RWPE2 (cell line): ENCODE measurements at regions not wholly inside any gene's neighbourhood (a gene's known extent, or its start where the extent isn't known, plus 50 kb on each side); places are given as distances from the start of the nearest gene placed in this dataset.

Source experiments
- ATAC-seq: fragments of 200-7000 bp; cut with Tn5 transposase; 3 replicates; pipeline ENCODE4 v1.9.1; 2021; ENCODE audit warnings: low read depth
- DNase-seq: peaks from one replicate; pipeline ENCODE4 v3.0.0-alpha.2; 2020; ENCODE audit warnings: low spot score
- H3K27ac ChIP-seq: fragments of 450-650 bp; 2 replicates; pipeline ENCODE4 v1.5.1; 2017; ENCODE audit warnings: mild to moderate bottlenecking; ENCODE audit not compliant: poor library complexity, severe bottlenecking
- H3K27me3 ChIP-seq: fragments of 250-450 bp; sonication (Bioruptor Pico); 2 replicates; pipeline ENCODE4 v1.5.1; 2021; ENCODE audit warnings: mild to moderate bottlenecking, moderate library complexity; ENCODE audit not compliant: insufficient read depth, poor library complexity, severe bottlenecking
- H3K36me3 ChIP-seq: fragments of 250-450 bp; sonication (Bioruptor Pico); 2 replicates; pipeline ENCODE4 v1.5.1; 2020; ENCODE audit warnings: low read depth, mild to moderate bottlenecking, moderate library complexity
- H3K4me1 ChIP-seq: fragments of 250-450 bp; sonication (Bioruptor Pico); 2 replicates; pipeline ENCODE4 v1.5.1; 2021; ENCODE audit warnings: mild to moderate bottlenecking, moderate library complexity; ENCODE audit not compliant: insufficient read depth, poor library complexity, severe bottlenecking
- H3K4me3 ChIP-seq: fragments of 250-450 bp; sonication (Bioruptor Pico); 2 replicates; pipeline ENCODE4 v1.5.1; 2021; ENCODE audit warnings: mild to moderate bottlenecking, moderate library complexity; ENCODE audit not compliant: severe bottlenecking
- H3K9me3 ChIP-seq: fragments of 250-450 bp; sonication (Bioruptor Pico); 2 replicates; pipeline ENCODE4 v1.5.1; 2021; ENCODE audit warnings: mild to moderate bottlenecking, moderate library complexity; ENCODE audit not compliant: severe bottlenecking
- TF ChIP-seq, protein P1 (sequence below): fragments of 450-650 bp; IDR thresholded peaks from one replicate; pipeline ENCODE4 v1.5.1; 2017; ENCODE audit warnings: mild to moderate bottlenecking, moderate library complexity; ENCODE audit not compliant: poor library complexity, severe bottlenecking

DNA sequence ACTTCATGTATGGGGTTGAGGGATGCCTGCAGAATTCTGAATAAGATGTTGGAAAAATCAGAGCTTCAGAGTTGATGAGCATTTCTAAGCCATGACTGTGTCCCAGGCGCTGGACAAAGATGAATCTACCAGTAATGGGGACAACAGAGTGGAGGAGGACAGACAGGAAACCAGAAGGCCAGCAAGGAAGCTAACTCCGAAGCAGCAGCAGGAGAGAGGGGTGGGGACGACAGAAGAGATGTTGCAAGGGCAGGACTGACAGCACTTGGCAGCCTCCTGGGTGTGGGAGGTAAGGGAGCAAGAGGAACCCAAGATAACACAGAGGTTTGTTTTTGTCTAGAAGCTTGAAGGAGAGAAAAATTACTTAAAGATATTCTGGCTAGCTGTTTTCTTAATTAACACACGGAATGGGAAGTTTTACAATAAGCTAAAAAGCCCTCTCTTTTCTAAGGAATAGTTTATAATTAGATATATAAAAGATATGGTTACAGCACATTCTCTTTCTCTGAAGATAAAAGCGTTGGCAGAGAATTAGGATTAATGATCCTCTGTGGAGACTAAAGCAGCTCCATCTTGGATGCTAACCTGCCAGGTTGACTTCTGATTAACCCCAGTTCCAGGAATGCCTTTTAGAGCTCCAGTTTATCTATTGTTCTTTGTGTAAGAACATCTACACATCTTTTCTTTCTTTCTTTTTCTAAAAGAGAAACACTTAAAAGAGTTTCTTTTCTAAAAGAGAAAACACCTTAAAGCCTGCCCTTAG lies 92.7 kb downstream of the TENT5C start:
- TF ChIP-seq, protein P1, sequence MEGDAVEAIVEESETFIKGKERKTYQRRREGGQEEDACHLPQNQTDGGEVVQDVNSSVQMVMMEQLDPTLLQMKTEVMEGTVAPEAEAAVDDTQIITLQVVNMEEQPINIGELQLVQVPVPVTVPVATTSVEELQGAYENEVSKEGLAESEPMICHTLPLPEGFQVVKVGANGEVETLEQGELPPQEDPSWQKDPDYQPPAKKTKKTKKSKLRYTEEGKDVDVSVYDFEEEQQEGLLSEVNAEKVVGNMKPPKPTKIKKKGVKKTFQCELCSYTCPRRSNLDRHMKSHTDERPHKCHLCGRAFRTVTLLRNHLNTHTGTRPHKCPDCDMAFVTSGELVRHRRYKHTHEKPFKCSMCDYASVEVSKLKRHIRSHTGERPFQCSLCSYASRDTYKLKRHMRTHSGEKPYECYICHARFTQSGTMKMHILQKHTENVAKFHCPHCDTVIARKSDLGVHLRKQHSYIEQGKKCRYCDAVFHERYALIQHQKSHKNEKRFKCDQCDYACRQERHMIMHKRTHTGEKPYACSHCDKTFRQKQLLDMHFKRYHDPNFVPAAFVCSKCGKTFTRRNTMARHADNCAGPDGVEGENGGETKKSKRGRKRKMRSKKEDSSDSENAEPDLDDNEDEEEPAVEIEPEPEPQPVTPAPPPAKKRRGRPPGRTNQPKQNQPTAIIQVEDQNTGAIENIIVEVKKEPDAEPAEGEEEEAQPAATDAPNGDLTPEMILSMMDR = no peak
- no peak overlapping the region for H3K4me3 ChIP-seq
- no peaks in the 10 kb centered on the region for H3K9me3 ChIP-seq
- ATAC-seq (no peak), DNase-seq (no peak)
- no peak overlapping the region for H3K27ac ChIP-seq
- no peaks in the 10 kb centered on the region for H3K36me3 ChIP-seq
- no peaks in the 10 kb centered on the region for H3K4me1 ChIP-seq
- no peaks in the 10 kb centered on the region for H3K27me3 ChIP-seq

DNA sequence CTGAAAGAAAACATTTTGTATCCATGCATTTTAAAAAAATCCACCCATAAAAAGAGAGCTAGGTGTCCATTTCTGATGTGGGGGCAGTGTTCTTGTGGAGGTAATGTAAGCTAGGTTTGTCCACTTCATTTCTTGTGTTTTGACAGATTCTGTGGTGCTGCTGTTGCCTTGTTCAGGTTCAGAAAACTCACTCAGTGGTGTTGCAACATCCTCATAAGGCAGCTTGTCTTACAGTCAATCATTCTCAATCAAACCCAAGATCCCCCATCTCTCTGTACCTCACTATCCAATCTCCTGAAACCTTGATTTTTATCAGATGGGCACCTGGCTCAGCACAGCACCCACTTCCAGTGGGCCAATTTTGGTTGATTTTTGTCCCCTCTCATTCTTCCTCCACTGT lies 94.1 kb downstream of the TENT5C start:
- no peak overlapping the region for H3K4me3 ChIP-seq
- TF ChIP-seq, protein P1 = no peak
- H3K4me1 ChIP-seq = no peaks in the 10 kb centered on the region
- no peaks in the 10 kb centered on the region for H3K27me3 ChIP-seq
- H3K27ac ChIP-seq = no peak overlapping the region
- H3K36me3 ChIP-seq = no peaks in the 10 kb centered on the region
- H3K9me3 ChIP-seq = no peaks in the 10 kb centered on the region
- DNase-seq (no peak), ATAC-seq (no peak)

DNA sequence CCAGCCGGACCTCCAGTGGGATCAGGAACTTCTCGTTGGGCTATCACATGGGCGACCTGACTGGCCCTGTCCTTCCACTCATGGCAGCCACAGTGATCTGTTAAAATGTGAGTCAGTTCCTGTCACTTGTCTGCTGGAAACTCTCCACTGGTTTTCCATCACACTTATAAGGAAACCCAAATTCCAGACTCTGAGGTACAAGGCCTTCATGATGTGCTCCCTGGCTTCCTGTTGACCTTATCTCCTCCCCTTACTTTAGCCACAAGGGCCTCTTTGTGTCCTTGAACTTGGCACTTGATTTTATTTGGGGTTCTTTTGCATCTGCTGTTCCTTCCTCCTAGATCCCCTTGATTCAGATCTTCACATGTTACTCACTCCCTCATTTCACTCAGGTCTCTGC lies 96.8 kb downstream of the TENT5C start:
- ATAC-seq = no peak
- Histone ChIP-seq H3K9me3 (no peaks in the 10 kb centered on the region), H3K27me3 (no peaks in the 10 kb centered on the region), H3K27ac (no peak overlapping the region), H3K4me1 (no peaks in the 10 kb centered on the region), H3K36me3 (no peaks in the 10 kb centered on the region), H3K4me3 (no peak overlapping the region)
- TF ChIP-seq, protein P1 = no peak
- no peak for DNase-seq

DNA sequence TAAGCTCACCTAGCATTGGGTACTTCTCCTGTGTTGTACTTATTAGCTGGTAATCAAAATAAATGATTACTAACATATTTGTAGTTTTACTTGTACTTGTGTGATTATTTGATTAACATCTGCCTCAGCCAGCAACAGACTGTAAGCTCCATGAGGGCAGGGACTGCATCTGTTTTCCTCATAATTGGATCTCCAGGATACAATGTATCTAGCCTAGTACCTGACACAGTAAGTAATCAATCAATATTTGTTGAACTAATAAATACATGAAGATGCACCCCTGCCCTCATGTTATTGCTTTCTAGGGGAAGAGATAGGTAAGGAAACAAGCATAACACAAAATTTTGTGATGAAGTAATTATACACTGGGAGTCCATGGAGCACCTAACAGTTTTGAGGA lies 101.5 kb downstream of the TENT5C start:
- no peaks in the 10 kb centered on the region for H3K36me3 ChIP-seq
- TF ChIP-seq, protein P1 = no peak
- ATAC-seq = no peak

More for the DNA sequence above, 101.5 kb downstream of the TENT5C start:
- DNase-seq = no peak
- no peak overlapping the region for H3K27ac ChIP-seq
- H3K4me1 ChIP-seq = no peaks in the 10 kb centered on the region
- H3K9me3 ChIP-seq = no peaks in the 10 kb centered on the region
- no peaks in the 10 kb centered on the region for H3K27me3 ChIP-seq
- H3K4me3 ChIP-seq = no peak overlapping the region
